Naive thymus-derived CD4-positive, alpha-beta T cell (primary cell): ENCODE measurements at regions not wholly inside any gene's neighbourhood (a gene's known extent, or its start where the extent isn't known, plus 50 kb on each side); places are given as distances from the start of the nearest gene placed in this dataset.
"Not testable (repeated sequence)": the region's sequence is repeated elsewhere in the genome, so short reads cannot be mapped to it uniquely, and the experiment has no call there.

Source experiments
- ATAC-seq: fragments of 150-1000 bp; cut with Tn5 transposase; 2 replicates; pipeline ENCODE4 v1.10.0; 2021; ENCODE audit warnings: mild to moderate bottlenecking, moderate library complexity
- CTCF ChIA-PET: fragments of 350-600 bp; sonication (Branson Sonifier 250); formaldehyde crosslinking; loops from one replicate; lab custom pipeline; 2021; ENCODE audit warnings: antibody characterized with exemption; lab: Charles Lee
- POLR2A ChIA-PET: fragments of 350-600 bp; sonication (Branson Sonifier 250); formaldehyde crosslinking; loops from one replicate; lab custom pipeline; 2021; ENCODE audit warnings: antibody characterized with exemption, inconsistent platforms; lab: Charles Lee
- DNase-seq, 9 donors: peaks; one replicate each; pipeline versions ENCODE4 v3.0.0 to v3.0.0-alpha.2; 2020 to 2022; ENCODE audit warnings: mixed read lengths in 1 of 9
- H3K27ac ChIP-seq: one replicate; pipeline ENCODE4 v1.7.0; 2013; ENCODE audit warnings: mild to moderate bottlenecking, low read depth, low read length, moderate library complexity
- H3K27me3 ChIP-seq, 2 donors: one replicate each; pipeline ENCODE4 v1.7.0; 2013; ENCODE audit warnings: low read length in 2 of 2, mild to moderate bottlenecking in 2 of 2, moderate library complexity in 2 of 2; ENCODE audit not compliant: control insufficient read depth in 2 of 2, insufficient read depth in 2 of 2
- H3K36me3 ChIP-seq, 3 experiments: 1 replicate in 2 of 3; 2 replicates in 1 of 3; pipeline ENCODE4 v1.7.0; 2013; ENCODE audit warnings: low read length in 3 of 3, mild to moderate bottlenecking in 3 of 3, moderate library complexity in 1 of 3; ENCODE audit not compliant: insufficient read depth in 3 of 3, control insufficient read depth in 2 of 3
- H3K4me1 ChIP-seq, 2 donors: one replicate each; pipeline ENCODE4 v1.7.0; 2013; ENCODE audit warnings: low read length in 2 of 2, mild to moderate bottlenecking in 2 of 2, moderate library complexity in 1 of 2; ENCODE audit not compliant: control insufficient read depth in 2 of 2, insufficient read depth in 2 of 2
- H3K4me3 ChIP-seq: 2 replicates; pipeline ENCODE4 v1.7.0; 2013; ENCODE audit warnings: mild to moderate bottlenecking, low read length
- H3K9me3 ChIP-seq, 3 experiments: 1 replicate in 2 of 3; 2 replicates in 1 of 3; pipeline ENCODE4 v1.7.0; 2013; ENCODE audit warnings: low read length in 3 of 3; ENCODE audit not compliant: control insufficient read depth in 2 of 3
- H3K27ac Mint-ChIP-seq, 9 donors: one replicate each; pipeline ENCODE4 v1.8.0; 2020 to 2022; ENCODE audit warnings: mixed read lengths in 9 of 9, mild to moderate bottlenecking in 8 of 9, moderate library complexity in 5 of 9, inconsistent platforms in 2 of 9
- H3K27me3 Mint-ChIP-seq, 5 donors: one replicate each; pipeline ENCODE4 v1.8.0; 2021 to 2022; ENCODE audit warnings: mixed read lengths in 5 of 5, mild to moderate bottlenecking in 1 of 5
- H3K36me3 Mint-ChIP-seq, 5 donors: one replicate each; pipeline ENCODE4 v1.8.0; 2020 to 2022; ENCODE audit warnings: mixed read lengths in 5 of 5, mild to moderate bottlenecking in 3 of 5, inconsistent platforms in 1 of 5
- H3K4me1 Mint-ChIP-seq, 7 donors: one replicate each; pipeline ENCODE4 v1.8.0; 2020 to 2022; ENCODE audit warnings: mixed read lengths in 7 of 7, mild to moderate bottlenecking in 3 of 7, inconsistent platforms in 1 of 7
- H3K4me3 Mint-ChIP-seq, 10 donors: one replicate each; pipeline ENCODE4 v1.8.0; 2020 to 2022; ENCODE audit warnings: mild to moderate bottlenecking in 10 of 10, mixed read lengths in 10 of 10, moderate library complexity in 6 of 10, inconsistent platforms in 2 of 10
- H3K9me3 Mint-ChIP-seq, 11 donors: one replicate each; pipeline ENCODE4 v1.8.0; 2020 to 2022; ENCODE audit warnings: mixed read lengths in 11 of 11, mild to moderate bottlenecking in 4 of 11, inconsistent platforms in 1 of 11, moderate library complexity in 1 of 11
- intact Hi-C, 2 donors: fragments of 100-400 bp; cut with micrococcal nuclease; formaldehyde crosslinking; loops; one replicate each; pipeline ENCODE4 v1.15.1; 2023

DNA sequence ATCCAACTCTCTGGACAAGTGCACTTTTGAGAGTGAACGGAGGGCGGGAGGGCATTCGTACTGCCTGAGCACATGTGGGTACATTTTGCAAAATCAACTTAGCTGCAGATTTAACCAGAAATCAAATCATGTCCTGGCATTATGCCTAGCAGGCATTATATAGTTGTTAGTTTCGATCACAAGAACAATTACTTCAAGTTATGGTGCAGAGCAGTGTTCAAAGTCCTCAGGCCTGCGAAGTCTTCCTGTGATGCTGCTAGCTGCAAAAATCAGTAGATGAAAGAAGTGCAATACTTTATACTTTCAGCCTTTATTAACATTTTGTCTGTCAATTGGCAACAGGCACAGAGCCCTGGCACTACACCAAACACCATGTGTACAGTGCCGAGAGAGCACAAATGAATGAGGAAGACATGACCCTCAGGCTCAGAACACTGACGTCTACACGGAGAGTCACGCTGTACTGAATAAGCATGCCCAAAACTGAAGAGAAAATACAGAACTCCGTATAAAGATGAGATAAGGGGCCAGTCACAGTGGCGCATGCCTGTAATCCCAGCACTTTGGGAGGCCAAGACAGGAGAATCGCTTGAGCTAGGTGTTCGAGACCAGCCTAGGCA lies 92.1 kb upstream of the CREB1 start:
- CTCF ChIA-PET, result no interaction called here
- Histone ChIP-seq H3K36me3 (no peaks in the 10 kb centered on the region), H3K4me3 (no peak overlapping the region), H3K27me3 (no peaks in the 10 kb centered on the region), H3K9me3 (no peaks in the 10 kb centered on the region), H3K4me1 (no peaks in the 10 kb centered on the region), H3K27ac (no peak overlapping the region)
- H3K27me3 Mint-ChIP-seq, result peaks cover 0 to 4% (median 0%) of the 10 kb centered on the region in 5 donors
- intact Hi-C loops, result no loop called here
- no peak for ATAC-seq
- POLR2A ChIA-PET, result no interaction called here
- no peak overlapping the region for H3K4me3 Mint-ChIP-seq
- H3K27ac Mint-ChIP-seq, result no peak overlapping the region
- H3K4me1 Mint-ChIP-seq, result no peaks in the 10 kb centered on the region
- peaks cover 0 to 3% (median 0%) of the 10 kb centered on the region in 5 donors for H3K36me3 Mint-ChIP-seq
- peaks cover 0 to 3% (median 0%) of the 10 kb centered on the region in 11 donors for H3K9me3 Mint-ChIP-seq
- no peak for DNase-seq

- ATAC-seq (no peak), DNase-seq (no peak)
- H3K27me3 Mint-ChIP-seq, result peaks cover 0 to 4% (median 0%) of the 10 kb centered on the region in 5 donors
- Histone ChIP-seq H3K36me3 (no peaks in the 10 kb centered on the region), H3K27me3 (no peaks in the 10 kb centered on the region), H3K4me1 (no peaks in the 10 kb centered on the region), H3K27ac (no peak overlapping the region), H3K4me3 (no peak overlapping the region), H3K9me3 (no peaks in the 10 kb centered on the region)
- POLR2A ChIA-PET, result no interaction called here
- no peaks in the 10 kb centered on the region for H3K4me1 Mint-ChIP-seq
- no peak overlapping the region for H3K4me3 Mint-ChIP-seq
- H3K27ac Mint-ChIP-seq, result no peak overlapping the region
- CTCF ChIA-PET, result interaction anchor here (0.5 kb wide), 1 partner anchor 145 kb away, joined by 3 read pairs; no protein-coding TSS in a partner anchor
- peaks cover 0 to 3% (median 0%) of the 10 kb centered on the region in 5 donors for H3K36me3 Mint-ChIP-seq
- intact Hi-C loops, result no loop called here
- H3K9me3 Mint-ChIP-seq, result peaks cover 0 to 3% (median 0%) of the 10 kb centered on the region in 11 donors
Measured at GRCh38 chr2:207438414-207439126, 91.2 kb upstream of the CREB1 start.

GRCh38 chr2:207439881-207440280 lies 89.9 kb upstream of the CREB1 start:
- H3K27me3 Mint-ChIP-seq, H3K9me3 ChIP-seq, H3K4me3 Mint-ChIP-seq, H3K4me3 ChIP-seq, H3K27ac Mint-ChIP-seq, CTCF ChIA-PET, ATAC-seq, H3K27ac ChIP-seq, H3K4me1 ChIP-seq, POLR2A ChIA-PET, H3K27me3 ChIP-seq, H3K36me3 ChIP-seq, H3K36me3 Mint-ChIP-seq, intact Hi-C loops, H3K9me3 Mint-ChIP-seq, H3K4me1 Mint-ChIP-seq, DNase-seq: not testable (repeated sequence)

- Histone ChIP-seq H3K4me3 (no peak overlapping the region), H3K36me3 (no peaks in the 10 kb centered on the region), H3K4me1 (no peaks in the 10 kb centered on the region), H3K27me3 (no peaks in the 10 kb centered on the region), H3K9me3 (no peaks in the 10 kb centered on the region), H3K27ac (no peak overlapping the region)
- POLR2A ChIA-PET, result no interaction called here
- no peak overlapping the region for H3K27ac Mint-ChIP-seq
- ATAC-seq (no peak), DNase-seq (no peak)
- H3K4me1 Mint-ChIP-seq, result no peaks in the 10 kb centered on the region
- peaks cover 0 to 10% (median 0%) of the 10 kb centered on the region in 5 donors for H3K27me3 Mint-ChIP-seq
- peaks cover 0 to 3% (median 0%) of the 10 kb centered on the region in 5 donors for H3K36me3 Mint-ChIP-seq
- peaks cover 0 to 1% (median 0%) of the 10 kb centered on the region in 11 donors for H3K9me3 Mint-ChIP-seq
- H3K4me3 Mint-ChIP-seq, result no peak overlapping the region
- CTCF ChIA-PET, result no interaction called here
- intact Hi-C loops, result no loop called here
Measured at GRCh38 chr2:207444756-207445155, 85.0 kb upstream of the CREB1 start.

- Histone ChIP-seq H3K27me3 (no peaks in the 10 kb centered on the region), H3K27ac (no peak overlapping the region), H3K4me1 (no peaks in the 10 kb centered on the region), H3K4me3 (no peak overlapping the region), H3K9me3 (no peaks in the 10 kb centered on the region), H3K36me3 (no peaks in the 10 kb centered on the region)
- peaks cover 0 to 6% (median 0%) of the 10 kb centered on the region in 5 donors for H3K36me3 Mint-ChIP-seq
- ATAC-seq (no peak), DNase-seq (no peak)
- ChIA-PET CTCF (interaction anchor here (1.1 to 1.3 kb wide), 2 partner anchors 26 to 646 kb away, joined by 3 read pairs; no protein-coding TSS in a partner anchor), POLR2A (no interaction called here)
- intact Hi-C loops, result no loop called here
- no peak overlapping the region for H3K4me3 Mint-ChIP-seq
- H3K27ac Mint-ChIP-seq, result no peak overlapping the region
- H3K4me1 Mint-ChIP-seq, result no peaks in the 10 kb centered on the region
- H3K9me3 Mint-ChIP-seq, result no peaks in the 10 kb centered on the region
- peaks cover 0 to 10% (median 0%) of the 10 kb centered on the region in 5 donors for H3K27me3 Mint-ChIP-seq
Measured at GRCh38 chr2:207446653-207447052, 83.1 kb upstream of the CREB1 start.

DNA sequence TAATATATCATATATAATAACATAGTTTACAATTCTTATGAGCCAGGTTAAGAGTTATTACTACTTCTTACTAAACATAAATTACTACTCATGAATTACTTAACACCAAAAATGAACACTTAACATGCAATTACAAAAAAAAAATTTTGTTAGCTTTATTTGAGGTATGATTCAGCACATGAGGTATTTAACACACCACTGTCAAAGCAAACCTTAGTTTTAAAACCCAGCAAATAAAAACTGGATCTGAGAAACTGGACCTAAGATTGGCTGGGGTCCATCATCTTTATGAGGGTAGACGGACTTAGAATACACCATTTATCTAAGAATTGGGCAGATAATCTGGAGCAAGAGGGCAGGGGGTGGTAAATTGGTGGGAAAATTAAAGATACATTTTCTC lies 81.8 kb upstream of the CREB1 start:
- intact Hi-C loops, result no loop called here
- CTCF ChIA-PET, result no interaction called here
- Mint-ChIP-seq H3K27me3 (peaks cover 0 to 10% (median 0%) of the 10 kb centered on the region in 5 donors), H3K4me3 (no peak overlapping the region), H3K36me3 (peaks cover 0 to 6% (median 0%) of the 10 kb centered on the region in 5 donors), H3K4me1 (no peaks in the 10 kb centered on the region), H3K9me3 (no peaks in the 10 kb centered on the region), H3K27ac (no peak overlapping the region)
- Histone ChIP-seq H3K27me3 (no peaks in the 10 kb centered on the region), H3K9me3 (no peaks in the 10 kb centered on the region), H3K36me3 (no peaks in the 10 kb centered on the region), H3K27ac (no peak overlapping the region), H3K4me3 (no peak overlapping the region), H3K4me1 (no peaks in the 10 kb centered on the region)
- DNase-seq (no peak), ATAC-seq (no peak)
- POLR2A ChIA-PET, result no interaction called here
